SK-N-SH treated with all-trans-retinoic acid at 6 μM for 48 hours (cell line): ENCODE measurements at regions not wholly inside any gene's neighbourhood (a gene's known extent, or its start where the extent isn't known, plus 50 kb on each side); places are given as distances from the start of the nearest gene placed in this dataset.

Experiments used
- BACH2 ChIP-seq: fragments of 250-450 bp; sonication (Bioruptor Pico); IDR thresholded peaks from 2 replicates; pipeline ENCODE4 v1.9.0; 2021; ENCODE audit warnings: mild to moderate bottlenecking, borderline replicate concordance
- GLIS3 ChIP-seq: fragments of 250-450 bp; sonication (Bioruptor Pico); IDR thresholded peaks from 2 replicates; pipeline ENCODE4 v1.5.0; 2020; ENCODE audit warnings: mild to moderate bottlenecking, moderate library complexity
- OSR1 ChIP-seq: fragments of 250-450 bp; sonication (Bioruptor Pico); IDR thresholded peaks from 2 replicates; pipeline ENCODE4 v1.8.0; 2022; ENCODE audit warnings: moderate library complexity, mild to moderate bottlenecking, inconsistent platforms
- ZFP30 ChIP-seq: fragments of 450-650 bp; formaldehyde crosslinking; IDR thresholded peaks from 2 replicates; pipeline ENCODE4 v1.5.0; 2022; ENCODE audit warnings: mild to moderate bottlenecking, moderate library complexity
- ZNF8 ChIP-seq: fragments of 450-650 bp; formaldehyde crosslinking; IDR thresholded peaks from 2 replicates; pipeline ENCODE4 v1.5.0; 2020; ENCODE audit warnings: mild to moderate bottlenecking, moderate library complexity
- TF ChIP-seq, protein P1 (sequence below): fragments of 250-450 bp; sonication (Bioruptor Pico); IDR thresholded peaks from 2 replicates; pipeline ENCODE4 v1.5.1; 2020; ENCODE audit warnings: low read depth, mild to moderate bottlenecking, moderate library complexity
- TF ChIP-seq, protein P2 (sequence below): fragments of 250-450 bp; sonication (Bioruptor Pico); IDR thresholded peaks from 2 replicates; pipeline ENCODE4 v1.8.0; 2020; ENCODE audit warnings: mild to moderate bottlenecking, moderate library complexity, borderline replicate concordance

- TF ChIP-seq, protein P1, sequence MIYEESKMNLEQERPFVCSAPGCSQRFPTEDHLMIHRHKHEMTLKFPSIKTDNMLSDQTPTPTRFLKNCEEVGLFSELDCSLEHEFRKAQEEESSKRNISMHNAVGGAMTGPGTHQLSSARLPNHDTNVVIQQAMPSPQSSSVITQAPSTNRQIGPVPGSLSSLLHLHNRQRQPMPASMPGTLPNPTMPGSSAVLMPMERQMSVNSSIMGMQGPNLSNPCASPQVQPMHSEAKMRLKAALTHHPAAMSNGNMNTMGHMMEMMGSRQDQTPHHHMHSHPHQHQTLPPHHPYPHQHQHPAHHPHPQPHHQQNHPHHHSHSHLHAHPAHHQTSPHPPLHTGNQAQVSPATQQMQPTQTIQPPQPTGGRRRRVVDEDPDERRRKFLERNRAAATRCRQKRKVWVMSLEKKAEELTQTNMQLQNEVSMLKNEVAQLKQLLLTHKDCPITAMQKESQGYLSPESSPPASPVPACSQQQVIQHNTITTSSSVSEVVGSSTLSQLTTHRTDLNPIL (CRISPR knock-in tag) = no peak
- TF ChIP-seq ZFP30 (CRISPR knock-in tag) (no peak), BACH2 (no peak), GLIS3 (CRISPR knock-in tag) (no peak), OSR1 (CRISPR knock-in tag) (no peak), ZNF8 (CRISPR knock-in tag) (no peak)
- TF ChIP-seq, protein P2, sequence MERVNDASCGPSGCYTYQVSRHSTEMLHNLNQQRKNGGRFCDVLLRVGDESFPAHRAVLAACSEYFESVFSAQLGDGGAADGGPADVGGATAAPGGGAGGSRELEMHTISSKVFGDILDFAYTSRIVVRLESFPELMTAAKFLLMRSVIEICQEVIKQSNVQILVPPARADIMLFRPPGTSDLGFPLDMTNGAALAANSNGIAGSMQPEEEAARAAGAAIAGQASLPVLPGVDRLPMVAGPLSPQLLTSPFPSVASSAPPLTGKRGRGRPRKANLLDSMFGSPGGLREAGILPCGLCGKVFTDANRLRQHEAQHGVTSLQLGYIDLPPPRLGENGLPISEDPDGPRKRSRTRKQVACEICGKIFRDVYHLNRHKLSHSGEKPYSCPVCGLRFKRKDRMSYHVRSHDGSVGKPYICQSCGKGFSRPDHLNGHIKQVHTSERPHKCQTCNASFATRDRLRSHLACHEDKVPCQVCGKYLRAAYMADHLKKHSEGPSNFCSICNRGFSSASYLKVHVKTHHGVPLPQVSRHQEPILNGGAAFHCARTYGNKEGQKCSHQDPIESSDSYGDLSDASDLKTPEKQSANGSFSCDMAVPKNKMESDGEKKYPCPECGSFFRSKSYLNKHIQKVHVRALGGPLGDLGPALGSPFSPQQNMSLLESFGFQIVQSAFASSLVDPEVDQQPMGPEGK (CRISPR knock-in tag) = no peak
Measured at GRCh38 chr4:116599859-116600258, 485.5 kb downstream of the TRAM1L1 start.
